Endothelial cell of umbilical vein (primary cell): ENCODE measurements at regions not wholly inside any gene's neighbourhood (a gene's known extent, or its start where the extent isn't known, plus 50 kb on each side); places are given as distances from the start of the nearest gene placed in this dataset.

Source experiments
- BruUV-seq: library from RNA; stranded (reverse); fragments of 400-500 nt; replicated peaks from 2 replicates; lab custom pipeline; 2021; lab: Mats Ljungman, UMichigan
- CTCF ChIA-PET: fragments of 300-600, 350-600 bp; sonication (Branson Sonifier 250); formaldehyde crosslinking; loops from one replicate; lab custom pipeline; 2021; ENCODE audit warnings: antibody characterized with exemption, inconsistent platforms; lab: Charles Lee
- POLR2A ChIA-PET: fragments of 300-600, 350-600 bp; sonication (Branson Sonifier 250); formaldehyde crosslinking; loops from one replicate; lab custom pipeline; 2021; ENCODE audit warnings: antibody characterized with exemption, inconsistent platforms; lab: Charles Lee
- DNase-seq: peaks from one replicate; pipeline ENCODE4 v3.0.0-alpha.2; 2011; ENCODE audit warnings: low read depth, low spot score
- FAIRE-seq: peaks from 2 replicates; lab custom pipeline; 2011; peaks lifted over from hg19 to GRCh38; lab: Jason Lieb, UNC
- H2AFZ ChIP-seq: 2 replicates; pipeline ENCODE4 v1.6.0; 2012; ENCODE audit warnings: low read depth, low read length, control low read depth, inconsistent platforms
- H3K27ac ChIP-seq: 2 replicates; pipeline ENCODE4 v1.5.1; 2011; ENCODE audit warnings: low read depth, mild to moderate bottlenecking, control low read depth, low read length, moderate library complexity; ENCODE audit not compliant: insufficient read depth
- H3K27me3 ChIP-seq, 2 experiments: 2 replicates each; pipeline versions ENCODE4 v1.6.0 to v1.6.1; 2011; ENCODE audit warnings: low read length in 2 of 2, mixed read lengths in 1 of 2; ENCODE audit not compliant: control insufficient read depth in 2 of 2, insufficient read depth in 2 of 2
- H3K36me3 ChIP-seq, 2 experiments: 2 replicates in 1 of 2; 3 replicates in 1 of 2; pipeline ENCODE4 v1.5.1; 2011; ENCODE audit warnings: low read length in 2 of 2, mild to moderate bottlenecking in 1 of 2, moderate library complexity in 1 of 2; ENCODE audit not compliant: control insufficient read depth in 2 of 2, insufficient read depth in 2 of 2; ENCODE audit errors: extremely low read depth in 1 of 2
- H3K4me1 ChIP-seq: 3 replicates; pipeline ENCODE4 v1.5.1; 2011; ENCODE audit warnings: mild to moderate bottlenecking, low read length; ENCODE audit not compliant: control insufficient read depth, insufficient read depth; ENCODE audit errors: extremely low read depth
- H3K4me2 ChIP-seq: 2 replicates; pipeline ENCODE4 v1.6.1; 2011; ENCODE audit warnings: low read length, control low read depth, mixed read lengths; ENCODE audit not compliant: insufficient read depth
- H3K4me3 ChIP-seq, 3 experiments: fragments of 200-600 bp in 1 of 3; sonication (generic), shearing (Covaris generic) in 1 of 3; replicated peaks in 1 of 3; 2 replicates each; pipeline ENCODE4 v1.5.1; 2011 to 2016; ENCODE audit warnings: control low read depth in 3 of 3, low read length in 3 of 3, mild to moderate bottlenecking in 2 of 3, inconsistent platforms in 1 of 3, low read depth in 1 of 3, moderate library complexity in 1 of 3; ENCODE audit not compliant: insufficient read depth in 1 of 3
- H3K79me2 ChIP-seq: 2 replicates; pipeline ENCODE4 v1.6.0; 2012; ENCODE audit warnings: low read length, inconsistent platforms; ENCODE audit not compliant: control insufficient read depth, insufficient read depth
- H3K9ac ChIP-seq: replicated peaks from 2 replicates; pipeline ENCODE3; 2011; ENCODE audit warnings: low read length, control low read depth; ENCODE audit not compliant: insufficient read depth; ENCODE audit errors: extremely low read depth
- H3K9me1 ChIP-seq: replicated peaks from 3 replicates; pipeline ENCODE4 v1.6.0; 2011; ENCODE audit warnings: mild to moderate bottlenecking, low read length; ENCODE audit not compliant: control insufficient read depth, insufficient read depth; ENCODE audit errors: extremely low read depth
- H3K9me3 ChIP-seq: replicated peaks from 2 replicates; pipeline ENCODE4 v1.5.1; 2012; ENCODE audit warnings: low read length, inconsistent platforms; ENCODE audit not compliant: control insufficient read depth, insufficient read depth
- H4K20me1 ChIP-seq: replicated peaks from 2 replicates; pipeline ENCODE3; 2011; ENCODE audit warnings: mild to moderate bottlenecking, low read length; ENCODE audit not compliant: control insufficient read depth, insufficient read depth; ENCODE audit errors: extremely low read depth
- CTCF ChIP-seq, 2 donors: IDR thresholded peaks; 1 replicate in 1 of 2; 2 replicates in 1 of 2; pipeline ENCODE4 v1.5.1; 2011; ENCODE audit warnings: low read length in 2 of 2, mild to moderate bottlenecking in 2 of 2, moderate library complexity in 2 of 2, control low read depth in 1 of 2, inconsistent platforms in 1 of 2, low read depth in 1 of 2; ENCODE audit not compliant: insufficient read depth in 1 of 2; ENCODE audit errors: extremely low read depth in 1 of 2
- EZH2 ChIP-seq: IDR thresholded peaks from 2 replicates; pipeline ENCODE4 v1.6.1; 2012; ENCODE audit warnings: borderline replicate concordance, low read depth, mild to moderate bottlenecking, moderate library complexity, low read length, inconsistent platforms; ENCODE audit not compliant: severe bottlenecking
- FOS ChIP-seq: IDR thresholded peaks from 2 replicates; pipeline ENCODE4 v1.6.1; 2011; ENCODE audit warnings: mild to moderate bottlenecking, low read length, moderate library complexity, borderline replicate concordance; ENCODE audit not compliant: insufficient read depth
- GATA2 ChIP-seq: IDR thresholded peaks from 2 replicates; pipeline ENCODE4 v1.7.0; 2011; ENCODE audit warnings: low read depth, mild to moderate bottlenecking, moderate library complexity, mixed read lengths, low read length; ENCODE audit not compliant: insufficient read length, insufficient read depth
- JUN ChIP-seq: IDR thresholded peaks from 2 replicates; pipeline ENCODE4 v1.6.1; 2011; ENCODE audit warnings: borderline replicate concordance, low read depth; ENCODE audit not compliant: insufficient read length, insufficient read depth
- MAX ChIP-seq: IDR thresholded peaks from 2 replicates; pipeline ENCODE4 v1.6.1; 2011; ENCODE audit not compliant: insufficient read depth, insufficient read length
- MYC ChIP-seq: IDR thresholded peaks from one replicate; pipeline ENCODE4 v1.6.1; 2011; ENCODE audit warnings: mild to moderate bottlenecking, low read depth, low read length
- POLR2A ChIP-seq: IDR thresholded peaks from 2 replicates; pipeline ENCODE4 v1.6.1; 2012; ENCODE audit warnings: low read depth, mild to moderate bottlenecking, control low read depth, low read length
- POLR2AphosphoS5 ChIP-seq: IDR thresholded peaks from 2 replicates; pipeline ENCODE4 v1.6.1; 2012; ENCODE audit warnings: low read depth, mild to moderate bottlenecking, control low read depth, low read length, moderate library complexity; ENCODE audit not compliant: insufficient read depth
- dilution Hi-C: fragments of 300-500 bp; cut with MboI; formaldehyde crosslinking; loops from one replicate; pipeline ENCODE4 v1.15.0; 2019; ENCODE audit warnings: low sequenced_read_pairs; ENCODE audit not compliant: extremely low pct_ligation_motif_present
- intact Hi-C: fragments of 100-400 bp; cut with micrococcal nuclease; formaldehyde crosslinking; loops from one replicate; pipeline ENCODE4 v1.10.0; 2022

DNA sequence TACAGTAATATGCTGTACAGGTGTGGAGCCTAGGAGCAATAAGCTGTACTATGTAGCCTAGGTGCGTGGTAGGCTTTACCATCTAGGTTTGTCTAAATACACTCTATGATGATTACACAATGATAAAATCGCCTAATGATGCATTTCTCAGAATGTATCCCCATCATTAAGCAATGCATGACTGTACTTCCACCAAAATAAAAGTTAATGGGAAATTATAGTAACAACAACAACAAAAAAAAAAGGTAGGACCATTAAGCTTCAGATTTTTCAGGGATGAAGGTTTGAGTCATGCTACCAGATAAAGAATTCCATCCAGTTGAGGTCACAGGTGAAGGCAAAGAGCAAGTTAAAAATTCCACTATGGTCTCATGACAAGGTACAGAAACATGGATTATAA, 68.2 kb downstream of the MAGEA10 start:
- H3K4me1 ChIP-seq, result no peaks in the 10 kb centered on the region
- no peaks in the 10 kb centered on the region for H4K20me1 ChIP-seq
- H2AFZ ChIP-seq, result no peak overlapping the region
- BruUV-seq, result no TSS peak
- H3K9me1 ChIP-seq, result no peaks in the 10 kb centered on the region
- no peak for DNase-seq
- H3K36me3 ChIP-seq, result no peaks in the 10 kb centered on the region
- H3K4me2 ChIP-seq, result no peak overlapping the region
- ChIA-PET POLR2A (no interaction called here), CTCF (no interaction called here)
- H3K9me3 ChIP-seq, result no peaks in the 10 kb centered on the region
- TF ChIP-seq GATA2, result no peak
- TF ChIP-seq EZH2, result no peak
- TF ChIP-seq MAX, result no peak
- TF ChIP-seq POLR2A, result no peak
- H3K27me3 ChIP-seq, result no peaks in the 10 kb centered on the region
- no peak overlapping the region for H3K27ac ChIP-seq
- FAIRE-seq, result no peak
- intact Hi-C loops, result no loop called here
- no peak overlapping the region for H3K9ac ChIP-seq
- dilution Hi-C loops, result no loop called here
- no peaks in the 10 kb centered on the region for H3K79me2 ChIP-seq
- no peak overlapping the region for H3K4me3 ChIP-seq

- ChIA-PET CTCF (no interaction called here), POLR2A (no interaction called here)
- intact Hi-C loops (no loop called here), dilution Hi-C loops (no loop called here)
- Histone ChIP-seq H2AFZ (no peak overlapping the region), H3K4me1 (no peaks in the 10 kb centered on the region), H3K27me3 (no peaks in the 10 kb centered on the region), H3K36me3 (no peaks in the 10 kb centered on the region), H3K4me2 (no peak overlapping the region), H3K27ac (no peak overlapping the region), H3K9me1 (no peaks in the 10 kb centered on the region), H3K4me3 (no peak overlapping the region), H3K9ac (no peak overlapping the region), H4K20me1 (no peaks in the 10 kb centered on the region), H3K9me3 (no peaks in the 10 kb centered on the region), H3K79me2 (no peaks in the 10 kb centered on the region)
- FAIRE-seq, result no peak
- BruUV-seq, result no TSS peak
- TF ChIP-seq CTCF (IDR thresholded peaks at IDR 0.05; ENCODE audit: extremely low read depth in 1 of 2, insufficient read depth in 1 of 2, low read depth in 1 of 2, low read length in 2 of 2) (no peak), POLR2A (no peak), EZH2 (no peak), JUN (no peak), FOS (no peak), GATA2 (no peak), MAX (no peak), MYC (no peak), POLR2AphosphoS5 (no peak)
- no peak for DNase-seq
Observed at GRCh38 chrX:152061557-152061956, 76.8 kb downstream of the MAGEA10 start.
